ELF-1 (cell line): ENCODE measurements at regions not wholly inside any gene's neighbourhood (a gene's known extent, or its start where the extent isn't known, plus 50 kb on each side); places are given as distances from the start of the nearest gene placed in this dataset.

Source experiments
- DNase-seq: peaks from one replicate; pipeline ENCODE4 v3.0.0-alpha.2; 2016; ENCODE audit warnings: low read depth, low spot score

- DNase-seq = no peak
Measured at GRCh38 chr12:125271892-125272291, 206.7 kb downstream of the AACS start.

GRCh38 chr12:125272383-125272933 is 207.2 kb downstream of the AACS start:
- no peak for DNase-seq

- DNase-seq = no peak
Measured at GRCh38 chr12:125276567-125276966, 211.3 kb downstream of the AACS start.

GRCh38 chr12:125280482-125281377 is 215.5 kb downstream of the AACS start:
- DNase-seq = peak; percentile 81

GRCh38 chr12:125282921-125283320 is 217.7 kb downstream of the AACS start:
- no peak for DNase-seq

GRCh38 chr12:125283521-125283920 is 218.3 kb downstream of the AACS start:
- no peak for DNase-seq

- no peak for DNase-seq
Measured at GRCh38 chr12:125284087-125284486, 218.9 kb downstream of the AACS start.

GRCh38 chr12:125284945-125285685 is 219.9 kb downstream of the AACS start:
- DNase-seq = no peak

GRCh38 chr12:125286005-125286727 is 220.9 kb downstream of the AACS start:
- DNase-seq = no peak

GRCh38 chr12:125287155-125287847 is 222.1 kb downstream of the AACS start:
- DNase-seq = no peak

GRCh38 chr12:125288931-125289928 is 224.0 kb downstream of the AACS start:
- no peak for DNase-seq

GRCh38 chr12:125289970-125290369 is 224.7 kb downstream of the AACS start:
- no peak for DNase-seq

- no peak for DNase-seq
Measured at GRCh38 chr12:125292700-125293099, 227.5 kb downstream of the AACS start.

- no peak for DNase-seq
Measured at GRCh38 chr12:125295550-125295949, 230.3 kb downstream of the AACS start.

- DNase-seq = no peak
Measured at GRCh38 chr12:125296701-125297100, 231.5 kb downstream of the AACS start.

GRCh38 chr12:125299840-125300239 is 234.6 kb downstream of the AACS start:
- no peak for DNase-seq

GRCh38 chr12:125300249-125300648 is 235.0 kb downstream of the AACS start:
- no peak for DNase-seq

GRCh38 chr12:125303337-125303736 is 238.1 kb downstream of the AACS start:
- DNase-seq = no peak

GRCh38 chr12:125304029-125304428 is 238.8 kb downstream of the AACS start:
- DNase-seq = no peak

- no peak for DNase-seq
Measured at GRCh38 chr12:125305231-125305630, 240.0 kb downstream of the AACS start.
